HG03565 (cell line): ENCODE measurements at regions not wholly inside any gene's neighbourhood (a gene's known extent, or its start where the extent isn't known, plus 50 kb on each side); places are given as distances from the start of the nearest gene placed in this dataset.
"Not testable (repeated sequence)": the region's sequence is repeated elsewhere in the genome, so short reads cannot be mapped to it uniquely, and the experiment has no call there.

Source experiments
- ATAC-seq: cut with Tn5 transposase; IDR thresholded peaks from one replicate; pipeline ENCODE4 v1.9.1; 2021; ENCODE audit warnings: mild to moderate bottlenecking, moderate library complexity; ENCODE audit not compliant: unreplicated experiment

DNA sequence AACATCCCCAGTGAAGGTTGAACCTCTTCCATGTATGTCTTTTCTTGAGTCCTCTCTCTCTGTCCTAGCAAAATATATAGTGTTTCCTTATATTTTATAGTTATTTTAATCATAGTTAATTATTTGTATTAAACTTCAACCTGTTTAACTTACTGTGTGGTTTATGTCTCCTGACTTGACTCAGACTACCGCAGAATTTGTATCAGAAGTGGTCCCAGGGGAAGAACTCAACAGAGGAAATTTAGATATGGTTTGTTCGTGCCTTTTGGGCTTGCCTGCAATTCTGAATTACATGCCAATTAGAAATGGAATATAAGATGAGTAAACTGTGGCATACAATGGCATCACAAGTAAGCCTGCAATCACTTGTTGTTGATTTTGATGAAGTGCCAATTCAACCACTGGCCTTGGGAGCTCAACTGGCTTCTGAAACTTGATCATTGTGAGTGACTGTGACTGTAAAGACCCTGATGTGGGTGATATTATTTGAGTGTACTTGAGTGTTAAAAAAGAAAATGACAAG is 1459.5 kb upstream of the PCDH20 start:
- no peak for ATAC-seq

DNA sequence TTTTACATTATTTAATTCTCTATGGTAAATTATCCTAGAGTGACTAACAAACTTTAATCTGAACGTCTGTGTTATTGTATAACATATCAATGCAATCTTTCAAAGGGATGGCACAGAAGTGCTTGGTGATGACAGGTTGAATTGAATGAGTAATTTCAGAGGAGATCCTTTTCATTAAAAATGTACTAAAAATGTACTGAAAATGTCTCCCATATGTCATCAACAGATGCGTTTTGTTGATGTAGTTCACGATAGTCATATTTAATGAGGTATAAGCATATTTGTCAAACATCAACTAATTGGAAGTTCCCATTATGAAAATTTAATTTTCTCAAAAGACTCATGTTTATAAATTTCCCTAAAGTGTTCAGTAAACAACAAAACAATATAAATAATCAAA is 1434.7 kb upstream of the PCDH20 start:
- no peak for ATAC-seq

DNA sequence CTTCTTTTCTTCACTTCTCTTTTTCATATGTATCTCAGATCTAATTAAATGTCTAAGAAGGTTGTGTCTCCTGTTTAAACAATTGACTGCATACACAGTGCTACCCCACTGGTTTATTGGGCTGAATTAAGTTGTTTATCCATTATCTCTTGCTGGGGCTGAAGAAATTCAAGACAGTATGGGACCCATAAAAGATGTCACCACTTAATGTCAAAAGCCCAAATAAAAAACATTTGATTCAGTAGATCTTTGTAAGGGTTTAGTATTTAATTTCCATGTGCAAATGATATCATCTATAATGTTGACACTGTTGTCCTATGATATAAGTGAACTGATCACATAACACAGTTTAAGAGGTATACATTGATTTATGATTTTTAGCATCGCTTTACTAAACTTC is 1431.9 kb upstream of the PCDH20 start:
- no peak for ATAC-seq

DNA sequence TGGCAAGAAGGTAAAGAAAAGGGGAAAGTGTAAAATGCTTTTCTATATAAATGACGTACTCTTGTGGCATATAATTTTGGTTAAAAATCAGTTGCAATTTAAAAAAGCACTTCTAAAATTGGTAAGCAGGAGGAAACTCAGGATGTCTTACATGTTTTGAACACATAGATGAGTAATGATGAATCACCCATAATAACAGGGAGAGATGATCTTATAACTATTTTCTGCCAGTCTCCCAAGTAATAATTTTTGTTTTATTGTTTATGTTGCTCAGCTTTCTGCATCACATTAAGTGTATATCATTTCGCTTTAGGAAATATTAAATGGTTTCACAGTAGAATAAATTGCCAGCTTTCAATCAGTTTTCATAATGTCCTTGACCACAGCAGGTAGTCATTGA is 1430.7 kb upstream of the PCDH20 start:
- ATAC-seq, result no peak

DNA sequence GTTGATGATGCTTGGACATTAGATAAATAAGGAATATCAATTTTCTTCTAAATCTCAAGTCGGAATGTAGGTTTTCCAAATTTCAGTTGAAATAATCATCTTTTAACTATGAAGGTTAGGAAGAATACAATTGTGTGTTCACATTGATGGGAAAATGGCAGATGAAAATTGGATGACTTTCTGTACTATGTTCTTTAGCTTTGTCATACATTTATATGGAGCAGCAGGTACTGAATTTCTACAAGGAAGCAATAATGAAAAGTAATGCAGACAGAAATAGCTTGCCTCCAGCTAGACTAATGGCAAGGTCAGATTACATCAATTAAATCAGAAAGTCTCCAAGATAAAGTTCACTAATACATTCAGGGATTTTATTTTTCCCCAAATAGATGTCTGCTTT is 1423.7 kb upstream of the PCDH20 start:
- ATAC-seq, result no peak

DNA sequence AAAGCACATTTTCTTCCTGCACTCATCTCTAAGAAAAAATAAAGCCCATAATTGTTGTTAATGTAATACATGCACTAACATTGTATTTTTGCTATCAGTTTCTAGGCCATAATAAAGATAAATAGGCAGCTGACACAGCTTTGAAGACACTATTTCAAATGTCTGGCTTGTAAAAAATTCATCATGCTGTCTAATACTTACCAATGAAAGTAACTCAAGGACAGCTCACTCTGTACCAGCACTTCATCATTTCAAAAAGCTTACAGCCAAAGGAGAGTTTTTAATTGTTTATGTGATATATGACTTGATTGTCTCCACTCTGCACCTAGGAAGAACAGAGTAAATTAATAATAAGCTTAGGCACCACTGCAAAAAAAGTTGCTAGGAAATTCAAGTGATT is 1423.3 kb upstream of the PCDH20 start:
- no peak for ATAC-seq

DNA sequence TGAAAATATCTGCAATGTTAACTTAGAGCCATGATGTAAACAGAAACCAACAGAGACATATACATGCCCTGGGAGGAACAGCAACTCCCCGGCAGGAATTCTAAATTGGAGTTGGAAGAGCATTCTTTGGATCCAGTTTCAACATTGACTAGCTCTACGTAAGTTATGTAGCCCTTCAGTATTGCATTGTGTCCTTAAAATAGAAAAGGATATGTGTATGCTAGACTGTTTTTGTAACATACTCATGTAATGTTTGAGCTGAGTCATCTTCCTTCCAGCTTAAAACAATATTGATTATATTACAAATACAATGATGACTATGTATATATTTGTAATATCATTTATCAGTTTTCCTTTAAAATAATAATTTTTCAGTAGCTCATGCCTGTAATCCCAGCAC is 1422.2 kb upstream of the PCDH20 start:
- no peak for ATAC-seq

DNA sequence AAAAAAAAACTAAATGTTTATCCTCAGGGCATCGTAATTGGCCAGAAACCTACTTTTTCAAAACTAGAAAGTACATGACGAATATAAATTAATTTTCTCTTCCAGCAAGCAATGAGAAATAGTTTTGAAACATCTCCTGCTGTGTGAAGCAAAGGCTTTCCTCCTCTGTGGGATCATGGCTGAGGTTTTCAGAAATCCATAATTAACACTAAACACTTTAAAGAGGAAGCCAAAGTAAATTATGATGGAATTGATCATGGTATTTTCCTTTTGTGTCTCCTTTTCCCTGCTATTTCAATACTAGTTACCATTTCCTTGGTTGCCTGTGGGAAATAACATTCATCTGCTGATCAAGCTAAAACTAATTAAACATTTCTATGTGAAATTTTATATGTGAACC is 1413.8 kb upstream of the PCDH20 start:
- ATAC-seq, result no peak

DNA sequence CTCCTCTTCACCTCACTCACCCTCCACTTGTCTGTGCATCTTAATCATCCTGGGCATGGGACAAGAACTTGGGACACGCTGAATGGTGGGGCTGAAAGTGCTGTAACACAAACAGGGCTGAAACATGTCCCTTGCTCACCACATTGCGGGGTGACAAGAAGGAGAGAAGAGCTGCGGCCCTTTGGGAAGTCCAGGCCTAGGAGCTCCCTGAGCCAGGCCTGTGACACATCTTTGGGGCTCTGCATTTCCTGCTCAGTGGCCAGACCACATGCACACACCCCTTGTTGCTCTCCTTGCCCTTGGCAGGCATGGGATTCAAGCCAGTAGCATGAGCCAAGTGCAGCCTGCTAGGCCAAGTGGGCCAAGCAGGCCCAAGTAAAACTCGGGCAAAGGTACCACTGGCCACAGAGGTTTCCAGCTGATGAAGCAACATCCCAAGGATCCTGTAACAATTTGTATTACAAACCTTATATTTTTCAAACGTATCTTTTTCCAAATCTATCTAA is 1384.3 kb upstream of the PCDH20 start:
- no peak for ATAC-seq

DNA sequence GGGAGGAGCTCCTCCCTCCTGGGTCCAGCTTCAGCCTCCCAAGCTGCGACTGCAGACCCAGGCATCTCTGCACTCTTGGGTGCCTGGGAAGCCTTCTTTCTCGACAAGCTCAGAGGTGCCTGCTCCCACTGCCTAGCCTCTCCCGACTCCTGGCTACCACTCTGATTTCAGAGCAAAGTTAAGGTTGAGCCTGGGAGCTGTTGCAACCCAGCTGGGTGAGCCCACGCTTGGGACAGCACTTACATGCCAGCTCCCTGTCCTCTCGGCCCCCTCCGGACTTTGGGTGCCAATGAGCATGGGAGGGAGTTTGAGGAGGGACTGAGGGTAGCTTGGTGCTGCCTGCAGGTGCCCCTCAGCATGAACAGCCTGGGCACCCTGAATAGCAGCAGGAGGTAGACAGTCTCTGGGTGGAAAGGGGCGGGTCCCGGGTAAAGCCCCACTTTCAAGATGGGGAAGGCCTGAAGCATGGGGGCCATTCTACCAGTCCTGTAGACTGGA is 1383.4 kb upstream of the PCDH20 start:
- ATAC-seq, result no peak

DNA sequence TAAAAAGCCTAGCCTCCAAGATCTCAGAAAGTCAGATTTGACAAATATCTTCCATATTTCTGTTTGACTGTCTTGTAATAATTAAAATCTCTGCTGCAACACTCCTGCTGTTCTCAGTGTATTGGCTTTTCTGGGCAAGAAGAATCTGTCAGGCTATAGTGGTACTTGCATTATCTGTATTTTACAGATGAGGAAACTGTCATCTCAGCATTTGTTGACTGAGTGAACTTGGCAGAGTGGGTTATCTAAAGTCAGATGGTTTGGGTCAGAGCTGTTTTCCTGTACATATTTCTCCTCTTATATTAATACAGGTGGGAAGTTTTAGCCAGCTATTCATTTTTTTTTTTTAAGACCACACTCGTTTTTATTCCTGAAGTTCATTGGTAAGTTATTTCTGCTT is 1378.2 kb upstream of the PCDH20 start:
- ATAC-seq, result no peak

DNA sequence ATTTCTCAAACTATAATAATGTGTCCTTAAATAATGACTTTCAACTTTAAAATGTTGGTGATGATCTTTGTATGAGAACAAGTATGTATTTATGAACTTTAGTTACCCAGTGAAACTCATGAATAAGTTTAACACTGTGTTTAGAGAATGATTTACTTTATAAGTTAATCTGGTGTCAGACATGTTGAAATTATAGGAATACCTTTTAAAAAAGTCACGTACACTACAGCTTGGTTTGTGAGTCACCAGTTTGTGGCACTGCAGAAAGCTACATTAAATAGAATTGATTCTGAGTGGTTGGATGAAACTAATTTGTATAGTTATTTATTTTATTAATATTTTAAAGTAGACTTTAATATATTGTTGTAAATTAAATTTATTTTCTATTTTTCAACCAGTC is 1366.2 kb upstream of the PCDH20 start:
- no peak for ATAC-seq

DNA sequence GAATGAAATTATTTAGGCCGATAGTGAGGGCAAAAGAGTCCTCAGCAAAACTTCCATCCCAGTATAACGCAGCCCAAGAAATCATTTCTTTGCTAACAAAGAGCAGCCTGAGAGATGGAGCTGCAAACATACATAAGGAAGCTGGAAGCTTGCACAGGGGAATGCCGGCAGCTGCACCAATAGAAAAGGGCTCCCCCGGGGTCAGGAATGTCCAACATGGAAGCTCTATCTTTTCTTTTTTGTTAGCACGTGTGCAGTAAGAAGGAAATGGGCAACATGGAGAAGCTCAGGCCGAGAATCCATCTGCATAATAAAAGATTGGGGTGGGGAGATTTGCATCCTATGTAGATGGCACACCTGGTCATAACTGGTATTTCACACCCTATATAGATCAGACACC is 1363.5 kb upstream of the PCDH20 start:
- no peak for ATAC-seq

DNA sequence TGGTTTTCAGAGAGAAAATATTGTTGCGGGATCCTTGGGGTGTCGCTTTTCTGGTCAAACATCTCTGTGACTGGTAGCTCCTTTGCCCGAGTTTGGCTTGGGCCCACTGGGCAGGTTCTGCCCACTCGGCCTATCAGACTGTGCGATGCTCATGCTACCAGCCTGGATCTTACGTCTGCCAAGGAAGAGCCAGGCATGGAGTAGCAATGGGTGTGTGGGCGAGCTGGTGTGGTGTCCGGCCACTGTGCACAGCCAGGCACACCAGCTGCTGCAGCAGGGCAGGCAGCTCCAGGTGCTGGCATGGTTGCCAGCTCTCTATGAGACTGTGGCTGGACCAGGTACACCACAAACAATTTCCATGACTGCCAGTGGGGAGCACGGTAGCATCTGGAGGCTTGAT is 1351.8 kb upstream of the PCDH20 start:
- no peak for ATAC-seq

DNA sequence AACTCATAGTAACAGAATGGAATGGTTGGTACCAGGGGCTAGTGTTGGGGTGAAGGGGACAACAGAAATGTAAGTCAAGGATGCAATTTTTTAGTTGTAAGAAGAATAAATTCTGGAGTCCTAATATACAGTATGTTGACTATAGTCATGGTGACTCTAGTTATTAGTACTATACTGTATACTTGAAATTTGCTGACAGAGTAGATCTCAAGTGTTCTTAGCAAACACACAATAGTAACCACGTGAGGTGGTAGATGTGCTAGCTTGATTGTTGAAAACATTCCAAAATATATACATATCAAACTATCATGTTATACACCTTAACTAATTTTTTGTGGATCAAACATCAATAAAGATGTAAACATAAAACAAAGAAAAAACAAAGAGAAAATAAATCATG is 1345.1 kb upstream of the PCDH20 start:
- ATAC-seq, result no peak

DNA sequence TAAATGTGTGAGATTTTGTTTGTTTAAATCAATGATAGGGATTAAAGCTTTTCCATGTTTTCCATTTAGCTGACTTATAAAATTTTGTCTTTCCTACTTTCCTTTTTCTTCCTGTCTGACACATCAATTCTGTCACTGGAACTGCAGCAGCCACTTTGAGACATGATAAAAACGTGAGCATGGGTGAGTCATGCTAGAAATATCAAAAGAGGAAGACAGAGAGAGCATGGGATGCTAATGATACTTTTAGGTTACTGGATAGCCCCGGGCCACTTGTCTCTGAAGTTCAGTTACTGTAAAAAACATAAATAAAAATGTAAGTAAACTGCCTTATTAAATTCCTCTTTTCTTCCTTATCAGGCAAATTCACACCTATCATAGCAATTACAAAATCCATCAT is 1332.0 kb upstream of the PCDH20 start:
- ATAC-seq, result no peak

DNA sequence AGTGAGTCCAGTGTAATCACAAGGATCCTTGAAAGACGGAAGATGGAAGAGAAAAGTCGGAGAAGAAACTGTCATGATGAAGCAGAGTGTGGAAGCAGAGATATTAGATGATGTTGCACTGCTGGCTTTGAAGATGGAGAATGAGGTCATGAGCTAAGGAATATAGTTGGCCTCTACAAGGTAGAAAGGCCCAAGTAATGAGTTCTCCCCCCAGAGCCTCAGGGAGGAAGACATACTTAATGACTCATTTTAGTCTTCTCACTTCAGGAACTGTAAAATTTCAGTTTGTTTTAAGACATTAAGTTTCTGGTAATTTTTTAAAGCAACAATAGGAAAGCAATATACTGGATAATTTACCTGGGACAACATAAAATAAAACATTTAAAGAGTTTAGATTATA is 1331.5 kb upstream of the PCDH20 start:
- no peak for ATAC-seq

DNA sequence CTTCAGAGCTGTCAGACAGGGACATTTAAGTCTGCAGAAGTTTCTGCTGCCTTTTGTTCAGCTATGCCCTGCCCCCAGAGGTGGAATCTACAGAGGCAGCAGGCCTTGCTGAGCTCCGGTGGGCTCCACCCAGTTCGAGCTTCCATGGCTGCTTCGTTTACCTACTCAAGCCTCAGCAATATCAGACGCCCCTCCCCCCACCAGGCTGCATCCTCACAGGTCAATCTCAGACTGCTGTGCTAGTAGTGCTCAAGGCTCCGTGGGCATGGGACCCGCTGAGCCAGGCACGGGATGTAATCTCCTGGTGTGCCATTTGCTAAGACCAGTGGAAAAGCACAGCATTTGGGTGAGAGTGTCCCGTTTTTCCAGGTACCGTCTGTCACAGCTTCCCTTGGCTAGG is 1314.1 kb upstream of the PCDH20 start:
- not testable (repeated sequence) for ATAC-seq

DNA sequence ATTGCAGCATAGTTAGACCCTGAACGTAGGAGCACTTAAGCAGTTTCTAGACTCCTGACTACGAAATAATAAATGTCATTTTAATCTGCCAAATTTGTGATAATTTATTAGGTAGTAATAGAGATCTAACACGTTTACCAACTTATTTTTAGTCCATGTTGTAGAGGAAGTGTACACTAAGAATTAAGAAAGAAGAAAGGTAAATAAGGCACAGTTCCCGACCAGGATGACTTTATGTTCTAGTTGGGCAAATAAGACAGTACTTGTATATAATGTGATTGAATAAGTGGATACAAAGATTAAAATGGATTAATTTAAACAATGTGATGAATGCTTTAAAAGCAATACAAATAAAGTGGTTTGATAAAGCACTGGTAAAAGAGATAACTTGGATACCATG is 1306.2 kb upstream of the PCDH20 start:
- ATAC-seq, result no peak

DNA sequence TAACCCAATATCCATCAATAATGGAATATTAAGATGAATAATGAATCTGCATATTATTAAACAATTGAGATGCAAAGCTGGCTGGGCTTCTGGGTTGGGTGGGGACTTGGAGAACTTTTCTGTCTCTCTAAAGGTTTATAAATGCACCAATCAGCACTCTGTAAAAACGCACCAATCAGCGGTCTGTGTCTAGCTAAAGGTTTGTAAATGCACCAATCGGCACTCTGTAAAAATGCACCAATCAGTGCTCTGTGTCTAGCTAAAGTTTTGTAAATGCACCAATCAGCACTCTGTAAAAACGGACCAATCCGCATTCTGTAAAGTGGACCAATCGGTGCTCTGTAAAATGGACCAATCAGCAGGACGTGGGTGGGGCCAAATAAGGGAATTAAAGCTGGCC is 1296.3 kb upstream of the PCDH20 start:
- not testable (repeated sequence) for ATAC-seq

DNA sequence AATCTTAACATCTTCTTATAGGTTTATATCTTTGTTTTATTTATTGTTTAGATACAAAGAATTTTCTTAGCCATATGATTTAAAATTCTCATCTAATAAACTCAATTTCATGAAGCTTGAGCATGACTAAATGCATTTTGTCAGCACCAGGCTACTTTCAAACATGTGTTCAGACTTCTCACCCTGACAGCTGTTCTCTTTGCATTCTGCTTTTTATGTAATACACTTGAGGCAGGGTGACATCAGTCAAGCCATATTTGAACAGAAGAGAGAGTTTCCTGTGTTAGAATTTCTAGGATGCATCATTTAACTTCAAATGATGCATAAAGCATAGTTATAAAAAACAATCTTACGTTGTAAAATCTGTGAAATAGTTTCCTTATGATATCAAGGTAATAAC is 1295.1 kb upstream of the PCDH20 start:
- no peak for ATAC-seq

DNA sequence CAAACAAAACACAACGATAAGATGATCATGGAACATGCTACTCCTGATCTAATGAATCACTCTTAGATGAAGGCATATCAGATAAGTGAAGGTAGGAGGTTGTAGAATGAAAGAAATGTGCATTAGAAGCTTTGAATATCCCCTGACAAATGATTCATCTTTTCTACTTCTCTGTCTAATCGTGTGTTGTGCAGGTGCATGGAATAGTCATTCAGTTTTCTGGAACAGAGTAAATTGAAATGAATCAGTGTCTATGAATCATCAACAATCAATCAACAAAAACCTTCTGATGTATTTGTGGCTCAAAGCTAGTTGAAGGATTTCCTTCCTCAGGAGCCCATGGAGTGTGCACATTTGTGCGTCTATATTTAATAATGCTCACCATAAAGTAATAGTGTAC is 1290.4 kb upstream of the PCDH20 start:
- ATAC-seq, result no peak

DNA sequence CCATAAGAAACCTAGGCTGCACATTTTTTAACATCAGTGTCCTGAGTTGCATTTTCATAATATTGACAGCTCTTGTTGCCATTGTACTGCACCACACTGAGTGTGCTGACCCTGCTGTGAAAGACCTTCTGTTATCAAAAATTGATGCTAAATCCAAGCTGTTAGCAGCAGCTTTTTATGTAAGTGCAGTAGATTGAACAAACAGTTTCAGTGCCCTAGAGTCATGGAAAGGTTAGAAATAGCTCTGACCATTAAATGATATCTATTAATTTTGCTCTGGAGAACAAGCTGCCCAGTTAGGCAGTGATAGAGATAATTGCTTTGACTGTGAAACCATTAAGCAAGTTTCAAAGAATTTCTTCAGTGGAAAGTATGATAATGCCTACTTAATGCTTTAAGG is 1289.2 kb upstream of the PCDH20 start:
- no peak for ATAC-seq
